SU-DHL-6 (cell line): ENCODE measurements at regions not wholly inside any gene's neighbourhood (a gene's known extent, or its start where the extent isn't known, plus 50 kb on each side); places are given as distances from the start of the nearest gene placed in this dataset.
"Not testable (repeated sequence)": the region's sequence is repeated elsewhere in the genome, so short reads cannot be mapped to it uniquely, and the experiment has no call there.

Experiments used
- EZH2phosphoT487 ChIP-seq: fragments of 200-600 bp; sonication (generic), shearing (Covaris generic); conservative IDR thresholded peaks from 2 replicates; pipeline ENCODE4 v1.6.1; 2018; ENCODE audit warnings: mild to moderate bottlenecking, antibody characterized with exemption, low read length, moderate library complexity, mixed read lengths
- TF ChIP-seq, protein P1 (sequence below): fragments of 200-600 bp; sonication (generic); IDR thresholded peaks from one replicate; pipeline ENCODE4 v1.5.1; 2017; ENCODE audit warnings: antibody characterized with exemption, mild to moderate bottlenecking, low read length, moderate library complexity; ENCODE audit not compliant: insufficient read depth, poor library complexity, severe bottlenecking

DNA sequence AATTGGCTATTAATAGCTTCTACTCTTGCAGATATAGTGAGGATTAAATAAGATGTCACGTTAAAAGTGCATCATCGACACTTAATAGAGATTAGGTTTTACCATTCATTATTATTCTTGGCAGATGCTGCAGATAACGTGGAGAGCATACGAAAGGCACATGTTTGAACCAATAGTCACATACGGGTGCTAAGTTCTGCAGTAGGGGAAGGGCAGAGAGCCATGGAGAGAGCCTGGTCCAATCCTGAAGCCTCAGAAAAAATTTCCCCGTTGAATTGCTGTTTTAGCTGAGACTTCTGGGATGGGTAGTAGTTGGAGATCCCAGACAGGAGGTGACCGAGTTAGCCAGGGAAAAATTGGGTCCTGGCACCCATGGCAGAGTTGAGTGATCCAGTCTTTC, 72.4 kb upstream of the KRTAP5-11 start:
- TF ChIP-seq, protein P1, sequence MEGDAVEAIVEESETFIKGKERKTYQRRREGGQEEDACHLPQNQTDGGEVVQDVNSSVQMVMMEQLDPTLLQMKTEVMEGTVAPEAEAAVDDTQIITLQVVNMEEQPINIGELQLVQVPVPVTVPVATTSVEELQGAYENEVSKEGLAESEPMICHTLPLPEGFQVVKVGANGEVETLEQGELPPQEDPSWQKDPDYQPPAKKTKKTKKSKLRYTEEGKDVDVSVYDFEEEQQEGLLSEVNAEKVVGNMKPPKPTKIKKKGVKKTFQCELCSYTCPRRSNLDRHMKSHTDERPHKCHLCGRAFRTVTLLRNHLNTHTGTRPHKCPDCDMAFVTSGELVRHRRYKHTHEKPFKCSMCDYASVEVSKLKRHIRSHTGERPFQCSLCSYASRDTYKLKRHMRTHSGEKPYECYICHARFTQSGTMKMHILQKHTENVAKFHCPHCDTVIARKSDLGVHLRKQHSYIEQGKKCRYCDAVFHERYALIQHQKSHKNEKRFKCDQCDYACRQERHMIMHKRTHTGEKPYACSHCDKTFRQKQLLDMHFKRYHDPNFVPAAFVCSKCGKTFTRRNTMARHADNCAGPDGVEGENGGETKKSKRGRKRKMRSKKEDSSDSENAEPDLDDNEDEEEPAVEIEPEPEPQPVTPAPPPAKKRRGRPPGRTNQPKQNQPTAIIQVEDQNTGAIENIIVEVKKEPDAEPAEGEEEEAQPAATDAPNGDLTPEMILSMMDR = not testable (repeated sequence)
- not testable (repeated sequence) for TF ChIP-seq EZH2phosphoT487
